Panc1 (cell line): ENCODE measurements at regions not wholly inside any gene's neighbourhood (a gene's known extent, or its start where the extent isn't known, plus 50 kb on each side); places are given as distances from the start of the nearest gene placed in this dataset.

Experiments
- ATAC-seq: fragments of 200-7000 bp; cut with Tn5 transposase; 2 replicates; pipeline ENCODE4 v1.9.1; 2020; ENCODE audit warnings: mild to moderate bottlenecking, moderate library complexity
- BruUV-seq: library from RNA; stranded (reverse); fragments of 400-500 nt; replicated peaks from 2 replicates; lab custom pipeline; 2021; lab: Mats Ljungman, UMichigan
- CTCF ChIA-PET: fragments of 300-600 bp; sonication (Branson Sonifier 250); formaldehyde crosslinking; loops from one replicate; lab custom pipeline; 2022; ENCODE audit warnings: antibody characterized with exemption; lab: Charles Lee
- POLR2A ChIA-PET: fragments of 300-600 bp; sonication (Branson Sonifier 250); formaldehyde crosslinking; loops from one replicate; lab custom pipeline; 2022; ENCODE audit warnings: antibody characterized with exemption; lab: Charles Lee
- DNase-seq: peaks from one replicate; pipeline ENCODE4 v3.0.0-alpha.2; 2010; ENCODE audit warnings: low read depth, low spot score
- H3K27ac ChIP-seq: 2 replicates; pipeline ENCODE4 v1.5.1; 2011; ENCODE audit warnings: mild to moderate bottlenecking, low read length, inconsistent platforms
- H3K27me3 ChIP-seq: fragments of 200-500 bp; sonication (Bioruptor generic); 2 replicates; pipeline ENCODE4 v1.6.0; 2014; ENCODE audit warnings: low read length, inconsistent platforms; ENCODE audit not compliant: control insufficient read depth, insufficient read depth
- H3K36me3 ChIP-seq: fragments of 200-500 bp; sonication (Bioruptor generic); 2 replicates; pipeline ENCODE4 v1.5.1; 2014; ENCODE audit warnings: inconsistent platforms, mild to moderate bottlenecking, low read length, moderate library complexity; ENCODE audit not compliant: control insufficient read depth, insufficient read depth
- H3K4me1 ChIP-seq: 2 replicates; pipeline ENCODE4 v1.5.1; 2011; ENCODE audit warnings: inconsistent platforms, mild to moderate bottlenecking, low read length, moderate library complexity; ENCODE audit not compliant: control insufficient read depth, insufficient read depth
- H3K4me3 ChIP-seq, 2 experiments: 2 replicates each; pipeline ENCODE4 v1.5.1; 2011 to 2012; ENCODE audit warnings: low read depth in 2 of 2, low read length in 2 of 2, mild to moderate bottlenecking in 2 of 2, inconsistent platforms in 1 of 2, moderate library complexity in 1 of 2
- H3K9me3 ChIP-seq: fragments of 200-500 bp; sonication (Bioruptor generic); 2 replicates; pipeline ENCODE4 v1.5.1; 2014; ENCODE audit warnings: low read depth, mild to moderate bottlenecking, inconsistent platforms, low read length, moderate library complexity; ENCODE audit not compliant: control insufficient read depth, insufficient read depth
- CTCF ChIP-seq: fragments of 450-650 bp; IDR thresholded peaks from 2 replicates; pipeline ENCODE4 v1.5.1; 2017; ENCODE audit warnings: mild to moderate bottlenecking
- POLR2AphosphoS5 ChIP-seq: IDR thresholded peaks from 2 replicates; pipeline ENCODE4 v1.6.1; 2012; ENCODE audit warnings: mild to moderate bottlenecking, low read depth, low read length, moderate library complexity
- REST ChIP-seq, 2 experiments: IDR thresholded peaks; 2 replicates each; pipeline ENCODE4 v1.6.1; 2011 to 2012; ENCODE audit warnings: low read depth in 2 of 2, control low read depth in 1 of 2, low read length in 1 of 2, mild to moderate bottlenecking in 1 of 2, moderate library complexity in 1 of 2; ENCODE audit not compliant: insufficient read depth in 1 of 2
- SIN3A ChIP-seq: IDR thresholded peaks from 2 replicates; pipeline ENCODE4 v1.6.1; 2012; ENCODE audit warnings: low read depth, mild to moderate bottlenecking, low read length, moderate library complexity, borderline replicate concordance; ENCODE audit not compliant: insufficient read depth
- TCF7L2 ChIP-seq: IDR thresholded peaks from 2 replicates; pipeline ENCODE4 v1.6.1; 2011; ENCODE audit warnings: mild to moderate bottlenecking, low read depth, low read length, inconsistent platforms
- in situ Hi-C: cut with HindIII; loops from 2 replicates; pipeline ENCODE4 v1.10.0; 2016; ENCODE audit warnings: low sequenced_read_pairs, low pct_unique_long_range_greater_than_20kb
- intact Hi-C: fragments of 100-400 bp; cut with micrococcal nuclease; formaldehyde crosslinking; loops from one replicate; pipeline ENCODE4 v1.10.0; 2022; ENCODE audit not compliant: unreplicated experiment

- DNase-seq, result no peak
- CTCF ChIA-PET, result interaction anchor here (0.7 kb wide), 1 partner anchor 24 kb away, joined by 3 read pairs; no protein-coding TSS in a partner anchor
- Histone ChIP-seq H3K9me3 (no peaks in the 10 kb centered on the region), H3K27ac (no peak overlapping the region), H3K4me3 (no peak overlapping the region), H3K36me3 (no peaks in the 10 kb centered on the region), H3K4me1 (no peaks in the 10 kb centered on the region), H3K27me3 (no peaks in the 10 kb centered on the region)
- TF ChIP-seq TCF7L2 (no peak), POLR2AphosphoS5 (no peak), CTCF (no peak), SIN3A (no peak), REST (IDR thresholded peaks at IDR 0.05; ENCODE audit: insufficient read depth in 1 of 2, low read depth in 2 of 2, low read length in 1 of 2) (no peak)
- intact Hi-C loops (no loop called here), in situ Hi-C loops (no loop called here)
- POLR2A ChIA-PET, result no interaction called here
- no TSS peak for BruUV-seq
- no peak for ATAC-seq
Observed at GRCh38 chr10:86579883-86580520, 58.4 kb upstream of the WAPL start.

GRCh38 chr10:86580521-86580891, 58.9 kb upstream of the WAPL start:
- DNase-seq (no peak), ATAC-seq (no peak)
- no peaks in the 10 kb centered on the region for H3K36me3 ChIP-seq
- intact Hi-C loops, result no loop called here
- no peaks in the 10 kb centered on the region for H3K4me1 ChIP-seq
- ChIA-PET CTCF (interaction anchor here (0.5 to 0.7 kb wide), 2 partner anchors 23 to 40 kb away, joined by 3 read pairs; no protein-coding TSS in a partner anchor), POLR2A (no interaction called here)
- H3K27me3 ChIP-seq, result no peaks in the 10 kb centered on the region
- TF ChIP-seq POLR2AphosphoS5, result no peak
- no peak for TF ChIP-seq CTCF
- in situ Hi-C loops, result no loop called here
- H3K9me3 ChIP-seq, result no peaks in the 10 kb centered on the region
- H3K27ac ChIP-seq, result no peak overlapping the region
- BruUV-seq, result no TSS peak
- H3K4me3 ChIP-seq, result no peak overlapping the region
